HK-2 (cell line): ENCODE measurements at regions not wholly inside any gene's neighbourhood (a gene's known extent, or its start where the extent isn't known, plus 50 kb on each side); places are given as distances from the start of the nearest gene placed in this dataset.

Experiments used
- DNase-seq: peaks from one replicate; pipeline ENCODE4 v3.0.0-alpha.2; 2018; ENCODE audit not compliant: unreplicated experiment

DNA sequence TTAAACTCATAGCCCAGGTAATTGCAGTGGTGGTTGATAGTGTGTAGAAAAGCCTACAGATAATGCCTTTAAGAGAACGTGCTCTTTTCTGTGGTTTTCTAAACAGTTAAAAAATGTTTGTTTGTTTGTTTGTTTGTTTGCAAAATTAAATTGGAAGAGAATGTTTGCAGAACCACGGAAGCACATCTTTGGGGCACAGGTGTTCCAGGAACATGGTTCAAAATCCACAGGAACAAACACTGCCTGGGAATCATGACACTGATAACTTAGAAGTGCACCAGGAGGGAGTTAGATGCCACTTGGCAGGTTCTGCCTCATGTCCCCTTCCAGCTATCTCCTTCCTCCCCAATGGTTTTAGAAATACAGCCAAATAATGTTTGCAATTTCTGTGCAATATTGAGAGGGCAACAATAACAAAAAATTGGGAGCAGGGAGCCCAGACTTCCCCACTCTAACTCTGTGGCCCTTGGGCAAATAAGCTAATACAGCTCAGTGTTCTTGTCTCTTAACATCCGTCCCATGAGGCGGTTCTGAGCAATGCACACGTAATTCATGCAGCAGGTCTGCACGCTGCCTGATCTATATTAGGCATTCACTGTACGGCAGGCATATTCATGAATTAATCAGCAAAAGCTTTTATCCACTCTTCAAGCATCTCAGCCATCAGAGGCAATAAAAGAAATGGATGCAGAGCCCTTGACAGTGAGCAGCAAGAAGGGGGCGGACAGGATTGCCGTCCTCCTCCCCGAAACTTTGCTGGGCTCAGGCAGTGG is 274.3 kb upstream of the FOXQ1 start:
- no peak for DNase-seq

DNA sequence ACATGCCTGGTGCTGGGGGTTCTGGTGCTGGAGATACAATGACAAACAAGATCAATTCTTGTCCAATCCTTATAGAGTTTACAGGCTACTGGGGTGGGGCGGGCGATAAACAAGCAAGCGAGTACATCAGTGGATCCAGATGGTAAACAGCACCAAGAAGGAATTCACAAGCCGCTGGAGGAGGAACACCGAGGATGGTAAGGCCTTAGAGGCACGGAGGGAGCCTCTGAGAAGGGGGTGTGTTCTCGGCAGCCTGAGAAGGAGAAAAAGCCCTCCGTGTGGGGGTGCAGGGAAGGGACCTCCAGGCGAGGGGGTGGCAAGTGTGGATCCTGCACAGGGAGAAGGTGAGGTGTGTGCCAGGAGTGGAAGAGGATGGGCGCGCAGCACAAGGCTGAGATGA is 276.5 kb upstream of the FOXQ1 start:
- DNase-seq, result no peak

DNA sequence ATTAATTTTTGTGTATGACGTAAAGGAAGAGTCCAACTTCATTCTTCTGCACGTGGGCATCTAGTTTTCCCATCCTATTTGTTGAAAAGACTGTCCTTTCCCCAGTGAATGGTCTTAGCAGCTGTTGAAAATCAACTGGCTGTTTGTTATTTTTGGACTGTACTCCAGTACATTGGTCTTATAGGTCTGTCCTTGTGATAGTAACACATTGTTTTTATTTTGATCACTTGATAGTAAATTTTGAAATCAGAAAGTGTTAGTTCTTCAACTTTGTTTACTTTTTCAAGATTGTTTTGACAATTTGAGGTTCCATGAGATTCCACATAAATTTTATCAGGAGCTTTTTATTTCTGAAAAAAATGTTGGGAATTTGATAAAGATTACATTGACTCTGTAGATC is 280.2 kb upstream of the FOXQ1 start:
- no peak for DNase-seq

DNA sequence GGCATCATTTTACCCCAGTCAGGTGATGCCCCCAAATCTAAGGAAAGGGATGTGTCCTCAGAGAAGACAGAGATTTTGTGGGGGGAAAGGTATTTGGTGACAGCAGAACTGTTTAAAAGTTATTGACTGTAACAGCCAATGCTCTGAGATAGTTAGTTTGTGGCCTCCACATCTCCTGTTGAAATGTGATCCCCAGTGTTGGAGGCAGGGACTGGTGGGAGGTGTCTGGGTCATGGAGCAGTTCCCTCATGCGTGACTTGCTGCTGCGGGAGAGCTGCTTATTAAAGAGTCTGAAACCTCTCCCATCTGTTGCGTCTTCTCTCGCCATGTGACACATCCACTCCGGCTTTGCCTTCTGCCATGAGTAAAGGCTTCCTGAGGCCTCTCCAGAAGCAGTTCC is 282.8 kb upstream of the FOXQ1 start:
- DNase-seq, result peak; percentile 66

DNA sequence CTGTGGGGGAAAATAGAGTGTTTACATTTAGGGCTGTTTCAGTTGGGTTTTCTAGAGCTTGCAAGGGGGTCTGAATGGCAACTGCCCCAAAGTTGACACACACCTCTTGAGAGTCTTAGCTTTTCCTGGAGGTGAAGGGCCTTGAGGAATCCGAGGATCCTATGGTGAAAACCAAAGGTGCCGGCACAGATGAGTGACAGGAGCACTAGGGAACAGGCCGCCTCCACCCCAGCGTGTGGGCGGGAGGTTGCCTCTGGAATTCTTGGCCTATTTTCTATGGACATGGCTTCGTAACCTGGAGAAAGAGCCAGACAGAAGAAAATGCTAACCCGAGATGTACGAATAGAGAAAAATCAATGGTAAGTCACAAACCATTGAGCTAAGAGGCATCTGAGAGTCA is 283.2 kb upstream of the FOXQ1 start:
- no peak for DNase-seq

DNA sequence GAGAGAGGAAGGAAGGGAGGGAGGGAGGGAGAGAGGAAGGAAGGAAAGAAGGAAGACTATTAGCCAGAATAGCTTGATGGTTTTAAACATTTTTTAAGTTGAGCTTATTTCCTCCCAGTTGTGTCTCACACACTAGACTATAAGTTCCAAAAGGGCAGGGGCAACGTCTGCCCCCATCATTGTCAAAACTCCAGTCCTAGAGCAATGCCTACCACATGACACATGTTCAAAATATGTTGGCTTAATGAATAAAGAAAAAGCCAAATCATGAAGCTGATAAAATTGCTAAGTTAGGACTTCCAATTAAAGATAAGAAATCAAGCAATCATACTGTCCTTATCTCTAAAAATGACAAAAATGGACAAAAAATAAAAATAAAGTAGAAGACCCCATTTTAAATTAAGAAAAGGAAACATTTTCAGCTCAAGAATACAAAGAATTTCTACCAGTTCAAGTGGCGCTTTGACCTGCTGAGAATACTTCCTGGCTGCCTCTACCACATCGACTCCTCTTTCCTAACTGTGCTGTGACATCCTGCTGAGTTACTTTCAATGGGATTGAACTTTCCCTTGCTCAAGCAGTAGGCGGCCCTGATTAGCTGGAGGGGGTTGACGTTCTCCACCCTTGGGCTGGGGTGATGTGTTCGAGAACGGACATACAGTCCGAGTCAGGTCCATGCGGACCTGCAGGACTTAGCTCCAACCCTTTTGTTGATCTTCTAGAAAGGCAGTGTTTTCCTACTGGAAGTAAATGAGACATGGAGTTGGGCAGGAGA is 283.9 kb upstream of the FOXQ1 start:
- no peak for DNase-seq

DNA sequence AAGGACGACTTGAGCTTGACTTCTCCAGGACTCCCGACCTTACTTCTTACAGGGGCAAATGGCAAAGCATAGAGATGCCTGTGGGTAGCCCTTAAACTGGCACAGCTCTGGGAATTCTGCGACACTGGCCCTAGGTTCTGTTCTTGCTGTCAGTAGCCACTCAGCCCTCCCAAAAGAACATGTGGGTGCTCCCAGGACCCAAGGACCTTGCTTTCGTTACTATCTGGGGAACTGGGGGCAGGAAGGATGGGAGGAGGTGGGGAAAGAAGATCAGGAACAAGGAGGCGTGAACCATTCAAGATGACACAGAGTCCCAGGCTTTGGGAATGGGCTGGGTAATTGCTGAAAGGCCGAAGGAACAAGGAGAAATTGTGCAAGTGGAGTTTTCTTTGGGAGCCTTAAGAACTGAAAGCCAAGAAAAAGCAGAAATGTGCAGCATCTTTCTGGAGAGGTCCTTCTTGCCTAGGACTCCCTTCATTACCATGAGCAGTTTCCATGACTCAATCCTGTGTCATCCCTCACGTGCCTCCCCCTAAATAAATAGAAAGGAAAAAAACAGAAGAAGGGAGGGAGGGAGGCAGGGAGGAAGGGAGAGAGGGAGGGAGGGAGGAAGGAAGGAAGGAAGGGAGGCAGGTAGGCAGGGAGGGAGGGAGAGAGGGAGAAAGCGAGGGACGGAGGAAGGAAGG is 284.6 kb upstream of the FOXQ1 start:
- DNase-seq, result peak; percentile 24

DNA sequence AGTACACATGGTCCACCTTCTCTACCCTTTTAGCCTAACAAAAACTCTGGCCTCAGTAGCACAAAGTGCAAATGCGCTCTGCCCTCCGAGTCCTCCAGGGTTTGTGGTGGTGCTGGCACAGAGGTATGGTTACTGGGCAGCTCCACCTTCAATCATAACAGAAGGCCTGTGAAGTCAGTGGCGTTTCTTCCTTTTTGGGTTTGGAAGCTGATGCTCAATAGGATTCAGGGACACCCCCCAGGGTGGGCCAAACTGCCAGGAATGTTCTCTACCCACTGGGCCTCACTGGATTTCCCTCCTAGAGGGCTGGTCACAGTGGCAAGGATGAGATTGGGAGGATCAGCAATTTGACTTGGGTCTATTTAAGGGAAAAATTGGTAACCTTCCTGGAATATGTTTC is 286.1 kb upstream of the FOXQ1 start:
- no peak for DNase-seq

DNA sequence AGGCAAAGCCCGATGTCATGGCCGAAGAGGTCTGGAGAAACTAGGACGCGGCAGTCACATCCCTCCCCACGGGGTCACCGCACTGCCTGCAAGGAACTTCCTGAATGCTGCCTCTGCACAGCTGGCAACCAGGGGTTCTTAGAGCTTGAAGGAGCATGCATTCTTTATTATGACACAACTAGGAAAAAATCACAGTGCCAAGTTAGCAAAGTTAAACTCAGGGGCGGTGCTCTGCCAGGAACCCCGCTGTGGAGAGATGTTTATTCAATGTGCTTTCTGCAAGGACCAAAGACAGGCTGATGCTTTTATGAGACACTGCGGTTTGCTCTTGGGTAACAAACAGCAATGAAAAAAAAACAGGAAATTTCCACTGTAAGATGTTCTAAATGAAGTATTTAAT is 287.3 kb upstream of the FOXQ1 start:
- no peak for DNase-seq

DNA sequence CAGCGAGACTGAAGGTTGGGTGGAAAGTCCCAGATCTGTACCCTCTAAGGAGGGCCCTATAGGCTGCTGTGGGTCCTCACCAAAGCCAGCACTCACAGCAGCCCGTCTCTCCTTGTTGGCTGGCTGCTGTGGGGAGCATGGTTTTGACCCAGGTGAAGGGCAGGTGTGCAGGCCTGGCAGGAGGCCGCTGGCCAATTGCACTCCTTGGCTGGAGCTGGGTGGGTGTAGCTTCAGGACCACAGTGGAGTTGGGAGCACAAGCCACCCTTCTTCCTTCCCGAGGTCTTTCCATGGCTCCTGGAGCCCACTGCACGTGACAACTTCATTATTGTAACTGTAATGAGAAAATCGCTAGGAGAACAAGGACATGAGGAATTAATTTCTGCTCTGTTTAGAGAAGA is 287.7 kb upstream of the FOXQ1 start:
- DNase-seq, result no peak

DNA sequence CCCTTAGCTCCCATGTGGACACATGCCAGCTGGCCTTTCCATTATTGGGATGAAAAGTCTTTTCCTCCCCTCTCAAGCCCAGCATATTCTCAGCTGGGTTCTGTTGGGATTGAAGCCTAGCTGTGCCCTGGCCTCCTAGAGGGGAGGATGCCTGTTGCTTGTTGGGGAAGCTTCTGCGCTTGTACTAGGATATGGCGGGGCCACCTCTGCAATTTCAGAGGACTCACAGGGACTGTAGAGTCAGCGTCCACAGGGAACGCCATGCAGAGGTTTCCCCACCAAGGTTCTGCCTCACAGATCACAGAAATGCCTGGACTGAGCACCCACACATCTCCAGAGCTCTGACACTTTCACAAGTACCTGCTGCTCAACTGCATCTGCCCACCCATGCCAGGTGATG is 288.7 kb upstream of the FOXQ1 start:
- no peak for DNase-seq

DNA sequence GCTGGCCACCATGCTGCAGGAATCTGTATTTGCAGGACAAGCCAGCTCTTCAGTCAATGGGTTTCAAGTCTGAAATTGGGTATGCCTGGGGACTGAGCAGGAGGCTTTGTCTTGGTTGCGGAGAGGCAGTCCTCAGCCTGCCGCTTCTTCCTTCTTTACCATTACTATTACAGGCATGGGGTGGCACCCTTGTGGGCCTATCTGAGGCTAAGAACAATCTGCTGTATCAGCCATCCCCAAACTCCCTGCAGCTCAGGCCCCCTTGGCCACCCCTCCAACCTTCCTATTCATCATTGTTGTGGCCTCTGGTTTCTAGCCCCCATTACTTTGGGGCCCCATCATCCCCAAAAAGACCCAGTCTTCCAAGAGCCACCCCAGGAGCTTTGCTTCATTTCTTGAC is 289.2 kb upstream of the FOXQ1 start:
- no peak for DNase-seq

DNA sequence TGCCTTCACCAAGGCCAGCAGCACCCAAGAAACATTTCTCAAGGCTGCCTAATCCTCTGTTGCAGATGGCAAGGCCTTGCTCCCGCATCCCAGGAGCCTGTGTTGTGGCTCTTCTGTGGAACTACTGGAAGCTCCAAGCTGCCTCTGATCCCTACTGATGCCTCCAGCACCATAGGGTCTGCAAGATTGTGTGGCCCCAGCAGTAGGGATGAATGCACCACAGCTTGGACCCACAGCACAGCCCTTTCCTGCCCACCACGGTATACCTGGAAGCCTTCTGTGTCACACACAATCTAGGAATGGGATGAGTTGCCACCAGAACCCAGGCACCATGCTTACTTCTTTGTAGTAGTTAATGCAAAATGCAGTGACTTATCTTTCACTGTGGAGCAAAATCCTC is 291.1 kb upstream of the FOXQ1 start:
- DNase-seq, result no peak

DNA sequence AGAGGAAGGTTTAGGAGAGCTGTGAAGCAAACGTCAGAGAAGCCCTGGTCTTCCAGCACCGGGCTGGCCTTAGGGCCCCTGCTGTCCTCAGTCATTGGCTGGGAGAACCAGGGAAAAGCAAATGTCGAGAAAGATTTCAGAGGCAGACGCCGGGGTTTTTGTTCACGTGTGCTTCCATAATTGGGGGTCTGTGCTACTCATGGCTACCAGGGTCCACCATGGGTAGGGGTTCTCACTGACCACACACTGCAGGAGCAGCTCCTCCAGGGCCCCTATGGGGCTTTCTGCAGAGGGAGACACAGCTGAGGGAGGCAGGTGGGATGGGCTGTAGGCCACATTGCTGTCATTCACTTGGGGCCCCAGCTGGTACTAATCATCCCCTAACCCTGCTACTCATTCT is 291.8 kb upstream of the FOXQ1 start:
- no peak for DNase-seq

DNA sequence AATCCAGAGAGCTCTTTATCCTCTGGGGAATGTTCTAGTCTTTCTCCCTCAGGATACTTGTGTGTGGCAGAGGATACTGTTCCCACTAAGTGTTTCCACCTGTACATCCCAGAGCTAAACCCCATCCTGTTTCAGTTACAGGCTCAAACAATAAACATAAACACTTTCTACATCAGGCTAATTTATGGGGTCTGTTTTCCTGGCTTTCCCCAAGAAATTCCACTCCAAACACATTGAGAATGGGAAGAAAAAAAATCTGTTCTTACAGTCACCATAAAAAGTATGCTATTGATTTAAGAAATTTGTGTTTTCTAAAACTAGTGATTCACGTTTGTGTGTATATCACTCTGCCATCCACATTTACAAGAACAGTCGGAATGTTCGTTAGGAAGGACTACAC is 293.9 kb upstream of the FOXQ1 start:
- no peak for DNase-seq

DNA sequence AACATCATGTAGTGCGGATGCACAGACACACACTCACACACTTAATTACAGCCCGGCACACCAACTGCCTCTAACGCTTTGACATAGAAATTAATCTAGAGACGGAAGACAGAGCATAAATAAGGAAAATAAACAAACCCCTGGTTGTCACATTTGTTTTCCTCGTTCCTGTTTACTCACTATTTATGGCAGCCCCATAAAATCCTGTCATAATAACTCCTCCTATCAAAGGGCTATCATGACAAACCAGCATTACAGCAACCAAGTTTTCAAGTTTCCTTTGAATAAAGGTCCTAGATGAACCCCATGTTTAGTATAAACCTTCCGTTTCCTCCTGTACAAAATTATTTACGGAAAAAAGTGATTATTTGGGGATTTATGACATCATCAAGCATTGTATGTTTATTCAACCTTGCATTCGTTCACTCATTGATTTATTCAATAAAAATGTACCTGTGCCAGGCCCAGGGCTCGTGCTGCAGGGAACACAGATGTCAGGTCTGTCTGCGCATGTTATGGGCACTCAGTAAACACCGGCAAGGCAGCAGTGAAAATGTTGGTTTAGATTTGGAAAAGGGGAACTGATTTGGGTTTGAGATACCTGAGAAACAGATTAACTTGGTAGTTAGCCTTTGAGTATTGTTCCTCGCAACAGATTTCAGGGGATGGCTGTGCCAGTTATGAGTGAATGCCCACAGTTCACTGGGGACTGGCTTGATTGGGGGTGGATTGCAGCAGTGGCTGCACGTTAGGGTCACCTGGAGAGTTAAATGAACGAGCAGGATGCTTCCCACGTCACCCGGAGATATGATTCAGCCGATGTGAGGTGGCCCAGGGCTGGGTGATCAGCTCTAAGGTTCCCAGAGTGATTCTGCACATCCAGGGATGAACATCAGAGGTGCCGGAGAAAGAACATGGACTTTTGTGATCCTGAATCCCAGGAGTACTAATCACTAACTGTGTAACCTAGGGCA is 295.3 kb upstream of the FOXQ1 start:
- no peak for DNase-seq

DNA sequence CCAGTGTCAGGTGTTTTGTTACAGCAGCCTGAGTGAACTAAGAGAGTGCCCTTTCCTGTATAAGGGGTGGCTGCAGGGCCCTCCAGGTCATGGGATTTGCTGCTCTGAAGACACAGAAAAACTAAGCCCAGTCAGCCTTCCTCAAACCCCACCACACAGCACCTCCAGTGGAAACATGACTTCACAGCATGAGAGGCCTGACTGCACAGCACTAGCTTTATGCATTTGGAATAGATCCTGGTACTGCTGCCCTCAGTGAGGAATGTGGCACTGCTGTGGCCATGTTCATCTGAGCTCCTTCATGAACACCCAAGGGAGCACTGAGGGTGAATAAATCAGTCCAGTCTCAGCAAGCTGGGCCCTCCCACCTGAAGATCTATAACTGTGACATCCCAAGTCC is 296.1 kb upstream of the FOXQ1 start:
- no peak for DNase-seq

DNA sequence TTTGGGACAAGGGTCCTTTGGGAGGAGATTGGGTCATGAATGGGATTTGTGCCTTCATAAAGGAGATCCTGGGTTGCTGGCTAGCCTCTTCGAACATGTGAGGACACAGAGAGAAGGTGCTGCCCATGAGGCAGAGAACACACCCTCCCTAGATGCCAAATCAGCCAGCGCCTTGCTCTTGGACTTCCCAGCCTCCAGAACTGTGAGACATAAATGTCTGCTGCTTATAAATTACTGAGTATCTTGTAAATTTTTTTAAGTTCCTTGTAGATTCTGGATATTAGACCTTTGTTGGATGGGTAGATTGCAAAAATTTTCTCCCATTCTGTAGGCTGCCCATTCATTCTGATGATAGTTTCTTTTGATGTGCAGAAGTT is 297.5 kb upstream of the FOXQ1 start:
- no peak for DNase-seq

DNA sequence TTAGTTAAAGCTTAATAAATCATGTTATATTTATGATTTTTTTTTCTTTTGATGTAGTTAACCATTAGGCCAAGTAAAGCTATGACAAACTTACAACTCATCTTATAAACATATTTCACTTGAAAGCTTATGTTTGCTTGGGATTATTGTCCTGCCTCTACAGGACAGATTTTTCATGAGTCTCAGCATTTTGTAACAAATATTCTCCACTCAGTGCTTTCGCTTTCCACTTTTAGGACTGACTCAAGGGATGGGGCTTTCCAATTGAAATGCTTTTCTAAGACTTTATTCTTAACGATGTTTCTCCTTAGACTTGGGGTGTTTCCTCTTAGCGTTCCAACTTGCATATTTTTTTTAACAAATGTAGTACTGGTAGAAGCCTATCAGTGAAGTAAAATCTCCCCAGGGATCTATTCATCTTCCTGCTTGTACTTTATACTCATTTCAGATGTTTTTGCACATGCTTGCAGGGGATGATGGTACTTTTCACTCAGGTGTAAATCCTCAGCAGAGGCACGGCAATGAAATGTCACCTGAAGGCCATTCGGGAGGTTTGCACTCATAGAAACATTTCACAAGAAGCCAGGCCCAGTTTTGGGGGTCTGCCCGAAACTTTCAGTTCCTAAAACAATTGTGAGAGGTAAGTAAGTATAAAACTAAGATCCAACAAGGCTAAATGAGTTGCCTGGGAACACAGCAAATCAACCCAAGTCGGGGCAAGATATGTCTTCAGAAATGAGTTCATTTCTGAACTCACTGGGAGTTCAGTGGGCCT is 298.1 kb upstream of the FOXQ1 start:
- no peak for DNase-seq

DNA sequence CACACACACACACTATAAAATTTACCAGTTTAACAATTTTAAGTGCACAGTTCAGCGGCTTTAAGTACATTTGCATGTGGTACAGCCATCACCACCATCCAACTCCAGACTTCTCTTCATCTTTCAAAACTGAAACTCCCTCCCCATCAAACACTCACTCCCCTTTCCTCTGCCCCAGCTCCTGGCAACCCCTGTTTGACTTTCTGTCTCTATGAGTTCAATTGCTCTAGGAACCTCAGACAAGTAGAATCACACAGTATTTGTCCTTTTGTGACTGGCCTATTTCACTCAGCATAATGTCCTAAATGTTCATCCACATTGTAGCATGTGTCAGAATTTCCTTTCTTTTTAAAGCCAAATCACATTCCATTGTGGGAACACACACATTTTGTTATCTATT is 302.8 kb upstream of the FOXQ1 start:
- DNase-seq, result no peak

DNA sequence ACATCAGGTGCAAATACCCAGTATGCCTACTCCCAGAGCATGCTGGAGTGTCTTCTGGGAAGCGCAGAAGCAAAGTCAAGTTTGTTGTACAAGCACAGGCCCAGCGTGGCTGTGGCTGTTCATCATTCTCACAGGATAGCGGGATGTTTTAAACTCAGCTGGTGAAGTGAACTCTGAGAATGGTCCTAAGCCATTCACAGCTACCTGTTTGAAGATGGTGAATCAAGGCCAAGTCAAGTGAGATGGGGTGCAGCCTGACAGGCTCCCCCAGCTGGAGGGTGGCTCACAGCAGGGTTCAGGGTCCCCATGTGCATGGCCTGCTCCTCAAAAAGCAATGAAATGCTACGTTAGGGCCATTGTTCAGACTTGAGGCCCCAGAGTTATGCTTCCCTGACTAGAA is 304.7 kb upstream of the FOXQ1 start:
- DNase-seq, result no peak
